Osteoblast (primary cell): ENCODE measurements at regions not wholly inside any gene's neighbourhood (a gene's known extent, or its start where the extent isn't known, plus 50 kb on each side); places are given as distances from the start of the nearest gene placed in this dataset.
"Not testable (repeated sequence)": the region's sequence is repeated elsewhere in the genome, so short reads cannot be mapped to it uniquely, and the experiment has no call there.

ENCODE experiments used
- DNase-seq: peaks from one replicate; pipeline ENCODE4 v3.0.0; 2011; ENCODE audit warnings: low spot score, mixed read lengths; ENCODE audit not compliant: insufficient read length; ENCODE audit errors: missing footprints
- H2AFZ ChIP-seq: 2 replicates; pipeline ENCODE4 v1.6.0; 2011; ENCODE audit warnings: mild to moderate bottlenecking, low read length
- H3K27ac ChIP-seq: 2 replicates; pipeline ENCODE4 v1.5.1; 2011; ENCODE audit warnings: mild to moderate bottlenecking, low read depth, low read length, moderate library complexity
- H3K27me3 ChIP-seq: 2 replicates; pipeline ENCODE4 v1.6.0; 2012; ENCODE audit warnings: mild to moderate bottlenecking, control low read depth, inconsistent platforms, low read length, moderate library complexity; ENCODE audit not compliant: insufficient read depth
- H3K36me3 ChIP-seq: 2 replicates; pipeline ENCODE4 v1.5.1; 2011; ENCODE audit warnings: mild to moderate bottlenecking, low read length, control low read depth, moderate library complexity; ENCODE audit not compliant: insufficient read depth
- H3K4me1 ChIP-seq: 2 replicates; pipeline ENCODE4 v1.5.1; 2011; ENCODE audit warnings: mild to moderate bottlenecking, low read length, control low read depth, moderate library complexity; ENCODE audit not compliant: insufficient read depth
- H3K4me2 ChIP-seq: 2 replicates; pipeline ENCODE4 v1.6.0; 2011; ENCODE audit warnings: mild to moderate bottlenecking, low read length; ENCODE audit not compliant: insufficient read depth
- H3K4me3 ChIP-seq: fragments of 200-600 bp; sonication (generic); 3 replicates; pipeline ENCODE4 v1.5.1; 2012; ENCODE audit warnings: mild to moderate bottlenecking, low read length, inconsistent platforms; ENCODE audit not compliant: insufficient read depth
- H3K79me2 ChIP-seq: 2 replicates; pipeline ENCODE4 v1.6.0; 2012; ENCODE audit warnings: mild to moderate bottlenecking, low read length, control low read depth, inconsistent platforms; ENCODE audit not compliant: insufficient read depth
- H3K9me3 ChIP-seq: 2 replicates; pipeline ENCODE4 v1.5.1; 2011; ENCODE audit warnings: low read depth, low read length, control low read depth
- H4K20me1 ChIP-seq: 2 replicates; pipeline ENCODE4 v1.6.0; 2012; ENCODE audit warnings: mild to moderate bottlenecking, low read length, control low read depth; ENCODE audit not compliant: insufficient read depth
- TF ChIP-seq, protein P1 (sequence below): IDR thresholded peaks from 2 replicates; pipeline ENCODE4 v1.5.1; 2011; ENCODE audit warnings: mild to moderate bottlenecking, low read depth, low read length, moderate library complexity; ENCODE audit errors: extremely low read depth

DNA sequence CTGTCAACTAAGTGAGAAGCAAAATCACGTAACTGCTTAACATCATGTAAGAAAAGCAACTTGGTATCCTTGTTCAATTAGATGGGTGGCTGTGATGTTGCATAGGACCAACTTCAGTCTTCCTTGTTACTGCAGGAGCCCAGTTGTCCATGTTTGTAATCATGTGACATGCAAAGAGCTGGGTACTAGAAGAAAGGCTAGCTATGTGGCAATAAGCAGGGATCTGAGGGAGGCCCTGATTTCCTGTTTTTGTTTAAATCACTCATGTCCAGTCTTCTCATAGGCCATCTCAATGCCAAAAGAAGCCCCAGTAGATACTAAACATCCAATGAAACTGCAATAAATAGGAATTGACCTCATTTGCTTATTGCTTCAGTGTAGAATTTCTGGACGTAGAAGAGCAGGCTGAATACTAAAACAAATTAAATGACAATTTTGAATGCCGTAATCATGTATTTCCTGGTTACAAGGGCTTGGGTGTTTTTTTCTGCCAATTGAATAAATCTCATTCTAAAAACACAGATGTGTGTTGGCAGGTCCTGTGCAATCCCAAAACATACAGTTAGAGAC, 140.8 kb upstream of the ARHGAP20 start:
- Histone ChIP-seq H3K9me3 (no peaks in the 10 kb centered on the region), H3K27ac (no peak overlapping the region), H3K27me3 (no peaks in the 10 kb centered on the region), H3K4me1 (no peaks in the 10 kb centered on the region), H3K4me2 (no peak overlapping the region), H4K20me1 (no peaks in the 10 kb centered on the region), H3K36me3 (no peaks in the 10 kb centered on the region), H3K4me3 (no peak overlapping the region), H3K79me2 (no peaks in the 10 kb centered on the region), H2AFZ (no peak overlapping the region)
- TF ChIP-seq, protein P1, sequence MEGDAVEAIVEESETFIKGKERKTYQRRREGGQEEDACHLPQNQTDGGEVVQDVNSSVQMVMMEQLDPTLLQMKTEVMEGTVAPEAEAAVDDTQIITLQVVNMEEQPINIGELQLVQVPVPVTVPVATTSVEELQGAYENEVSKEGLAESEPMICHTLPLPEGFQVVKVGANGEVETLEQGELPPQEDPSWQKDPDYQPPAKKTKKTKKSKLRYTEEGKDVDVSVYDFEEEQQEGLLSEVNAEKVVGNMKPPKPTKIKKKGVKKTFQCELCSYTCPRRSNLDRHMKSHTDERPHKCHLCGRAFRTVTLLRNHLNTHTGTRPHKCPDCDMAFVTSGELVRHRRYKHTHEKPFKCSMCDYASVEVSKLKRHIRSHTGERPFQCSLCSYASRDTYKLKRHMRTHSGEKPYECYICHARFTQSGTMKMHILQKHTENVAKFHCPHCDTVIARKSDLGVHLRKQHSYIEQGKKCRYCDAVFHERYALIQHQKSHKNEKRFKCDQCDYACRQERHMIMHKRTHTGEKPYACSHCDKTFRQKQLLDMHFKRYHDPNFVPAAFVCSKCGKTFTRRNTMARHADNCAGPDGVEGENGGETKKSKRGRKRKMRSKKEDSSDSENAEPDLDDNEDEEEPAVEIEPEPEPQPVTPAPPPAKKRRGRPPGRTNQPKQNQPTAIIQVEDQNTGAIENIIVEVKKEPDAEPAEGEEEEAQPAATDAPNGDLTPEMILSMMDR, result no peak
- no peak for DNase-seq

- Histone ChIP-seq H3K4me1 (no peaks in the 10 kb centered on the region), H3K27me3 (no peaks in the 10 kb centered on the region), H3K79me2 (no peaks in the 10 kb centered on the region), H3K36me3 (no peaks in the 10 kb centered on the region), H3K9me3 (no peaks in the 10 kb centered on the region), H4K20me1 (no peaks in the 10 kb centered on the region), H2AFZ (no peak overlapping the region), H3K4me3 (no peak overlapping the region), H3K4me2 (no peak overlapping the region), H3K27ac (no peak overlapping the region)
- TF ChIP-seq, protein P1, result no peak
- DNase-seq, result no peak
These were observed 138.6 kb upstream of the ARHGAP20 start for GRCh38 chr11:110850846-110851245.

GRCh38 chr11:110843053-110843452, 130.8 kb upstream of the ARHGAP20 start:
- not testable (repeated sequence) for H3K9me3 ChIP-seq, DNase-seq, H3K27ac ChIP-seq, H3K36me3 ChIP-seq, H3K27me3 ChIP-seq, H3K4me3 ChIP-seq, H2AFZ ChIP-seq, H4K20me1 ChIP-seq, H3K4me1 ChIP-seq, H3K79me2 ChIP-seq, H3K4me2 ChIP-seq

DNA sequence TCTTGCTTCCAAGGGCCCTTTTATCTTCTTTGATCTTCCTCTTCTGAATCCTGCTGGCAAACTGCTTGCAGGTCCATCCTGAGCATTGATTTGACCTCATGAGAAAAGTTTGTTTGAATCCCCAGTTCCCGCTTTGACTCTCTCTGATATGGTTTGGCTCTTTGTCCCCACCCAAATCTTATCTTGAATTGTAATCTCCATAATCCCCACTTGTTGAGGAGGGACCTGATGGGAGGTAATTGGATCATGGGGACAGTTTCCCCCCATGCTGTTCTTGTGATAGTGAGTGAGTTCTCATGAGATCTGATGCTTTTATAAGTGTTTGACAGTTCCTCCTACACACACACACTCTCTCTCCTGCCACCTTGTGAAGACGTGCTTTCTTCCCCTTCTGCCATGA, 126.6 kb upstream of the ARHGAP20 start:
- Histone ChIP-seq H3K4me3 (no peak overlapping the region), H3K9me3 (no peaks in the 10 kb centered on the region), H2AFZ (no peak overlapping the region), H3K36me3 (no peaks in the 10 kb centered on the region), H4K20me1 (no peaks in the 10 kb centered on the region), H3K27ac (no peak overlapping the region), H3K4me2 (no peak overlapping the region), H3K79me2 (no peaks in the 10 kb centered on the region), H3K4me1 (no peaks in the 10 kb centered on the region), H3K27me3 (no peaks in the 10 kb centered on the region)
- DNase-seq, result no peak
- TF ChIP-seq, protein P1, result no peak
